H1 (cell line): ENCODE measurements at regions not wholly inside any gene's neighbourhood (a gene's known extent, or its start where the extent isn't known, plus 50 kb on each side); places are given as distances from the start of the nearest gene placed in this dataset.

Source experiments
- CTCF ChIA-PET: fragments of 300-600 bp; sonication (Branson Sonifier 250); formaldehyde crosslinking; loops from one replicate; lab custom pipeline; 2021; ENCODE audit not compliant: partially characterized antibody; lab: Charles Lee
- POLR2A ChIA-PET: fragments of 300-600 bp; sonication (Branson Sonifier 250); formaldehyde crosslinking; loops from one replicate; lab custom pipeline; 2021; ENCODE audit warnings: inconsistent platforms; ENCODE audit not compliant: partially characterized antibody; lab: Charles Lee
- DNase-seq, 2 experiments: peaks; one replicate each; pipeline versions ENCODE4 v3.0.0 to v3.0.0-alpha.2; 2010 to 2022; ENCODE audit warnings: low spot score in 2 of 2, low read depth in 1 of 2, mixed read lengths in 1 of 2
- FAIRE-seq: peaks from 2 replicates; lab custom pipeline; 2011; peaks lifted over from hg19 to GRCh38; lab: Jason Lieb, UNC
- H2AFZ ChIP-seq: 2 replicates; pipeline ENCODE4 v1.8.1; 2012; ENCODE audit warnings: low read length, inconsistent platforms
- H2AK5ac ChIP-seq: 2 replicates; pipeline ENCODE4 v1.6.1; 2013; ENCODE audit warnings: low read depth, low read length
- H2BK120ac ChIP-seq: replicated peaks from 2 replicates; pipeline ENCODE3; 2013; ENCODE audit warnings: low read depth, low read length, inconsistent platforms
- H2BK12ac ChIP-seq: 2 replicates; pipeline ENCODE4 v1.6.1; 2013; ENCODE audit warnings: low read depth, low read length
- H2BK15ac ChIP-seq: 2 replicates; pipeline ENCODE4 v1.6.1; 2013; ENCODE audit warnings: low read length
- H2BK20ac ChIP-seq: 2 replicates; pipeline ENCODE4 v1.6.1; 2013; ENCODE audit warnings: low read length
- H2BK5ac ChIP-seq: 2 replicates; pipeline ENCODE4 v1.6.1; 2013; ENCODE audit warnings: low read depth, low read length
- H3K14ac ChIP-seq: 2 replicates; pipeline ENCODE4 v1.6.1; 2013; ENCODE audit warnings: inconsistent platforms; ENCODE audit not compliant: insufficient read length
- H3K18ac ChIP-seq: 2 replicates; pipeline ENCODE4 v1.6.1; 2013; ENCODE audit warnings: low read length; ENCODE audit errors: extremely low read depth
- H3K23ac ChIP-seq: 2 replicates; pipeline ENCODE4 v1.6.1; 2013; ENCODE audit warnings: inconsistent platforms; ENCODE audit not compliant: insufficient read length
- H3K23me2 ChIP-seq: 2 replicates; pipeline ENCODE4 v1.6.1; 2013; ENCODE audit warnings: low read depth, low read length
- H3K27ac ChIP-seq: 2 replicates; pipeline ENCODE4 v1.6.1; 2011; ENCODE audit warnings: low read depth, low read length, inconsistent platforms
- H3K27me3 ChIP-seq, 4 experiments: replicated peaks in 1 of 4; 1 replicate in 1 of 4; 2 replicates in 3 of 4; pipeline versions ENCODE4 v1.6.1 to v1.8.1; 2011 to 2013; ENCODE audit warnings: low read length in 3 of 4, mild to moderate bottlenecking in 3 of 4, inconsistent platforms in 2 of 4, mixed read lengths in 2 of 4, moderate library complexity in 1 of 4; ENCODE audit not compliant: control insufficient read depth in 3 of 4, insufficient read depth in 3 of 4; ENCODE audit errors: extremely low read depth in 1 of 4
- H3K36me3 ChIP-seq, 4 experiments: 2 replicates each; pipeline versions ENCODE4 v1.6.1 to v1.8.1; 2011 to 2013; ENCODE audit warnings: mild to moderate bottlenecking in 4 of 4, low read length in 3 of 4, moderate library complexity in 2 of 4, control low read depth in 1 of 4, inconsistent platforms in 1 of 4; ENCODE audit not compliant: insufficient read depth in 4 of 4, control insufficient read depth in 2 of 4
- H3K4ac ChIP-seq: replicated peaks from 2 replicates; pipeline ENCODE3; 2013; ENCODE audit warnings: low read length, low read depth, mixed read lengths, inconsistent platforms; ENCODE audit not compliant: insufficient read length
- H3K4me1 ChIP-seq, 4 experiments: replicated peaks in 1 of 4; 1 replicate in 1 of 4; 2 replicates in 3 of 4; pipeline versions ENCODE4 v1.6.1 to v1.8.1; 2011 to 2013; ENCODE audit warnings: low read length in 3 of 4, inconsistent platforms in 2 of 4, mixed read lengths in 1 of 4; ENCODE audit not compliant: insufficient read depth in 4 of 4, control insufficient read depth in 3 of 4
- H3K4me2 ChIP-seq, 2 experiments: 2 replicates each; pipeline versions ENCODE4 v1.6.1 to v1.8.1; 2011 to 2013; ENCODE audit warnings: low read depth in 2 of 2, low read length in 2 of 2, control low read depth in 1 of 2, inconsistent platforms in 1 of 2, mild to moderate bottlenecking in 1 of 2; ENCODE audit not compliant: insufficient read depth in 1 of 2
- H3K4me3 ChIP-seq, 4 experiments: fragments of 200-600, 300-600 bp in 1 of 4; sonication (generic), shearing (Covaris generic), sonication (Bioruptor Twin) in 1 of 4; 2 replicates each; pipeline versions ENCODE4 v1.5.1 to v1.8.1; 2011 to 2016; ENCODE audit warnings: low read length in 4 of 4, low read depth in 3 of 4, control low read depth in 2 of 4, inconsistent platforms in 2 of 4, mild to moderate bottlenecking in 2 of 4, mixed read lengths in 1 of 4, moderate library complexity in 1 of 4; ENCODE audit not compliant: insufficient read depth in 2 of 4; ENCODE audit errors: extremely low read depth in 1 of 4
- H3K56ac ChIP-seq: replicated peaks from 2 replicates; pipeline ENCODE3; 2013; ENCODE audit warnings: low read depth, mild to moderate bottlenecking, mixed read lengths, low read length, inconsistent platforms; ENCODE audit not compliant: insufficient read length
- H3K79me1 ChIP-seq: 2 replicates; pipeline ENCODE4 v1.6.1; 2013; ENCODE audit warnings: low read depth, low read length, control low read depth
- H3K79me2 ChIP-seq, 2 experiments: 2 replicates each; pipeline versions ENCODE4 v1.6.1 to v1.8.1; 2012 to 2013; ENCODE audit warnings: low read length in 2 of 2, mild to moderate bottlenecking in 2 of 2, inconsistent platforms in 1 of 2; ENCODE audit not compliant: insufficient read depth in 2 of 2, control insufficient read depth in 1 of 2
- H3K9ac ChIP-seq, 4 experiments: replicated peaks in 1 of 4; 1 replicate in 1 of 4; 2 replicates in 3 of 4; pipeline versions ENCODE4 v1.6.1 to v1.8.1; 2011 to 2013; ENCODE audit warnings: low read depth in 3 of 4, low read length in 3 of 4, control low read depth in 2 of 4, mild to moderate bottlenecking in 2 of 4, moderate library complexity in 2 of 4, inconsistent platforms in 1 of 4; ENCODE audit errors: extremely low read depth in 1 of 4
- H3K9me3 ChIP-seq, 2 experiments: 2 replicates each; pipeline versions ENCODE4 v1.6.1 to v1.8.1; 2012 to 2013; ENCODE audit warnings: mild to moderate bottlenecking in 2 of 2, moderate library complexity in 2 of 2, control low read depth in 1 of 2, inconsistent platforms in 1 of 2, low read depth in 1 of 2, low read length in 1 of 2, mixed read lengths in 1 of 2; ENCODE audit not compliant: insufficient read depth in 2 of 2
- H4K20me1 ChIP-seq, 2 experiments: replicated peaks in 1 of 2; 2 replicates each; pipeline versions ENCODE3 to v1.8.1; 2011 to 2013; ENCODE audit warnings: inconsistent platforms in 2 of 2, low read length in 2 of 2, mild to moderate bottlenecking in 1 of 2; ENCODE audit not compliant: insufficient read depth in 2 of 2, control insufficient read depth in 1 of 2
- H4K5ac ChIP-seq: 2 replicates; pipeline ENCODE4 v1.6.1; 2013; ENCODE audit warnings: low read length, low read depth, mixed read lengths, inconsistent platforms; ENCODE audit not compliant: insufficient read length
- H4K8ac ChIP-seq: 2 replicates; pipeline ENCODE4 v1.8.0; 2013; ENCODE audit warnings: mild to moderate bottlenecking, moderate library complexity, low read length, inconsistent platforms; ENCODE audit not compliant: insufficient read depth; ENCODE audit errors: extremely low read depth
- H4K91ac ChIP-seq: replicated peaks from 2 replicates; pipeline ENCODE3; 2013; ENCODE audit warnings: low read length, mixed read lengths, inconsistent platforms; ENCODE audit not compliant: insufficient read length
- CHD2 ChIP-seq: IDR thresholded peaks from 2 replicates; pipeline ENCODE4 v1.6.1; 2012; ENCODE audit warnings: low read length, improper control_type of control experiment
- CREB1 ChIP-seq: IDR thresholded peaks from 2 replicates; pipeline ENCODE4 v1.6.1; 2012; ENCODE audit warnings: inconsistent platforms
- CTBP2 ChIP-seq: IDR thresholded peaks from 2 replicates; pipeline ENCODE4 v1.7.0; 2011; ENCODE audit warnings: borderline replicate concordance, mild to moderate bottlenecking, moderate library complexity, mixed read lengths, low read length; ENCODE audit not compliant: insufficient read depth, insufficient read length
- NRF1 ChIP-seq: IDR thresholded peaks from 2 replicates; pipeline ENCODE4 v1.6.1; 2011; ENCODE audit warnings: mild to moderate bottlenecking, low read depth, low read length, improper control_type of control experiment
- PHF8 ChIP-seq: fragments of 200-600 bp; sonication (generic); conservative IDR thresholded peaks from 2 replicates; pipeline ENCODE4 v1.7.1; 2012; ENCODE audit warnings: low read depth, mild to moderate bottlenecking, inconsistent platforms, low read length, moderate library complexity
- POLR2A ChIP-seq, 2 experiments: IDR thresholded peaks; 1 replicate in 1 of 2; 2 replicates in 1 of 2; pipeline ENCODE4 v1.6.1; 2011; ENCODE audit warnings: low read depth in 2 of 2, low read length in 2 of 2, mild to moderate bottlenecking in 2 of 2; ENCODE audit errors: control extremely low read depth in 1 of 2
- RXRA ChIP-seq: IDR thresholded peaks from 2 replicates; pipeline ENCODE4 v1.6.1; 2011; ENCODE audit warnings: low read depth, mild to moderate bottlenecking, low read length, moderate library complexity; ENCODE audit not compliant: insufficient read depth
- SIRT6 ChIP-seq: IDR thresholded peaks from one replicate; pipeline ENCODE4 v1.7.1; 2012; ENCODE audit warnings: low read length, inconsistent platforms
- SP1 ChIP-seq: IDR thresholded peaks from 2 replicates; pipeline ENCODE4 v1.6.1; 2011; ENCODE audit warnings: low read depth, low read length
- SP2 ChIP-seq: IDR thresholded peaks from 2 replicates; pipeline ENCODE4 v1.6.1; 2012; ENCODE audit warnings: mild to moderate bottlenecking, low read length, inconsistent platforms
- SUZ12 ChIP-seq: fragments of 200-600 bp; sonication (generic); IDR thresholded peaks from 2 replicates; pipeline ENCODE4 v1.6.1; 2012; ENCODE audit warnings: mild to moderate bottlenecking, inconsistent platforms, low read length, moderate library complexity, mixed read lengths
- TAF7 ChIP-seq: optimal IDR thresholded peaks from 2 replicates; pipeline ENCODE3; 2011; ENCODE audit warnings: low read depth, mild to moderate bottlenecking, inconsistent platforms, low read length, moderate library complexity, borderline replicate concordance
- TCF12 ChIP-seq: IDR thresholded peaks from 2 replicates; pipeline ENCODE4 v1.6.1; 2011; ENCODE audit warnings: low read depth, mild to moderate bottlenecking, low read length
- WGBS, 2 experiments: shearing (Covaris generic) in 1 of 2; methylation state at CpG; one replicate each; pipeline versions ENCODE4 v1.1.6 to v1.1.7; 2013 to 2015; ENCODE audit warnings: low lambda C conversion rate in 2 of 2, mixed read lengths in 2 of 2, inconsistent platforms in 1 of 2, low coverage in 1 of 2, missing lambda C conversion rate in 1 of 2; ENCODE audit not compliant: insufficient replicate concordance in 2 of 2, insufficient coverage in 1 of 2, insufficient read length in 1 of 2; ENCODE audit errors: extremely low coverage in 1 of 2, missing lambda C conversion rate in 1 of 2; 5-methylcytosine and 5-hydroxymethylcytosine counted together
- TF ChIP-seq, protein P1 (sequence below): IDR thresholded peaks from 2 replicates; pipeline ENCODE4 v1.6.1; 2011; ENCODE audit warnings: low read depth, mild to moderate bottlenecking, low read length; ENCODE audit not compliant: insufficient read depth
- TF ChIP-seq, protein P2 (sequence below): IDR thresholded peaks from 2 replicates; pipeline ENCODE4 v1.6.1; 2011; ENCODE audit warnings: low read length, improper control_type of control experiment

DNA sequence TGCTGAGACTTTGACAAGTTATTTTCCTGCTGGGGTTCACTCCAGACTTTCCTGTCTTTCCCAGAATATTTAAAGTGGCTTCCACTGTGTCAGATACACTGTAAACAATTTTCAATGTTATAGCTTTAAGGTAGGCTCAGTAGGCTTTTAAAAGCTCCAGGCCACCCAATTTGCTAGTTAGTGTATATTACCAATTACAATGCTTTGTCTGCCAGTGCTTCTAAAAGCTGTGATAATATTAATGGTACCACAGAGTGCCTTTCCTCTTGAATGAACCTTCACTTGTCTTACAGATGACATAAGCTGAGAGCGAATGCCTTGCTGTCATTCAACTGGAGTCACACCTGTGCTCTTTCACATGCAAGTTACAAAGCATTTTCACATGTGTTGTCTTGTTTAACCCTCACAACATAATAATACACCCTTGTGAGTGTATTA lies 239.7 kb upstream of the HTR2A start:
- no peak for FAIRE-seq
- Histone ChIP-seq H3K9ac (no peak overlapping the region), H4K91ac (no peak overlapping the region), H3K14ac (no peak overlapping the region), H2BK120ac (no peak overlapping the region), H3K79me2 (no peaks in the 10 kb centered on the region), H3K79me1 (no peaks in the 10 kb centered on the region), H4K20me1 (no peaks in the 10 kb centered on the region), H3K36me3 (no peaks in the 10 kb centered on the region), H2BK20ac (no peak overlapping the region), H3K4me3 (no peak overlapping the region), H3K23ac (no peak overlapping the region), H2AFZ (no peak overlapping the region), H3K27ac (no peak overlapping the region), H3K23me2 (no peaks in the 10 kb centered on the region; the same call in 1 of the 2 replicates), H4K5ac (no peak overlapping the region), H4K8ac (no peak overlapping the region), H3K9me3 (no peaks in the 10 kb centered on the region), H3K4ac (no peak overlapping the region), H3K18ac (no peak overlapping the region), H3K56ac (no peak overlapping the region), H3K4me2 (no peak overlapping the region), H2BK5ac (no peak overlapping the region), H2BK15ac (no peak overlapping the region), H2BK12ac (no peak overlapping the region), H3K4me1 (peaks cover 0 to 8% (median 3%) of the 10 kb centered on the region in 4 experiments; a peak in 2 of 7 replicates), H2AK5ac (no peak overlapping the region), H3K27me3 (no peaks in the 10 kb centered on the region)
- POLR2A ChIA-PET = no interaction called here
- CTCF ChIA-PET = no interaction called here
- DNase-seq = no peak
- WGBS, 2 experiments = 35% methylated on average over 1 of the region's 1 CpG; no CpG with 5 or more reads in 1 of the 2 experiments
- TF ChIP-seq CTBP2 (no peak), SP2 (no peak), SP1 (no peak), CHD2 (no peak), RXRA (no peak), CREB1 (no peak), SUZ12 (no peak), POLR2A (IDR thresholded peaks at IDR 0.05; ENCODE audit: control extremely low read depth in 1 of 2, low read depth in 2 of 2, low read length in 2 of 2) (no peak), TAF7 (no peak), SIRT6 (no peak), PHF8 (no peak), TCF12 (no peak), NRF1 (no peak)
- TF ChIP-seq, protein P1, sequence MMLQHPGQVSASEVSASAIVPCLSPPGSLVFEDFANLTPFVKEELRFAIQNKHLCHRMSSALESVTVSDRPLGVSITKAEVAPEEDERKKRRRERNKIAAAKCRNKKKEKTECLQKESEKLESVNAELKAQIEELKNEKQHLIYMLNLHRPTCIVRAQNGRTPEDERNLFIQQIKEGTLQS = no peak
- TF ChIP-seq, protein P2, sequence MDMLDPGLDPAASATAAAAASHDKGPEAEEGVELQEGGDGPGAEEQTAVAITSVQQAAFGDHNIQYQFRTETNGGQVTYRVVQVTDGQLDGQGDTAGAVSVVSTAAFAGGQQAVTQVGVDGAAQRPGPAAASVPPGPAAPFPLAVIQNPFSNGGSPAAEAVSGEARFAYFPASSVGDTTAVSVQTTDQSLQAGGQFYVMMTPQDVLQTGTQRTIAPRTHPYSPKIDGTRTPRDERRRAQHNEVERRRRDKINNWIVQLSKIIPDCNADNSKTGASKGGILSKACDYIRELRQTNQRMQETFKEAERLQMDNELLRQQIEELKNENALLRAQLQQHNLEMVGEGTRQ = no peak
